ENCODE measurements at regions not wholly inside any gene's neighbourhood (a gene's known extent, or its start where the extent isn't known, plus 50 kb on each side); places are given as distances from the start of the nearest gene placed in this dataset.

GRCh38 chr2:51297488-51297887, 265.6 kb upstream of the NRXN1 start:
- no peak for TF ChIP-seq CTCF (conservative IDR thresholded peaks at IDR 0.05; ENCODE audit: low read depth, low read length)
- no peak for TF ChIP-seq EZH2 (IDR thresholded peaks at IDR 0.05; ENCODE audit: borderline replicate concordance, low read depth, low read length, poor library complexity, severe bottlenecking)
